CD4-positive, alpha-beta T cell (primary cell): ENCODE measurements at regions not wholly inside any gene's neighbourhood (a gene's known extent, or its start where the extent isn't known, plus 50 kb on each side); places are given as distances from the start of the nearest gene placed in this dataset.
A peak's percentile ranks its signal among the peaks of the same experiment; 100 is the strongest.

ENCODE experiments used
- ATAC-seq: fragments of 200-7000 bp; cut with Tn5 transposase; one replicate; pipeline ENCODE4 v1.10.0; 2022; ENCODE audit warnings: mild to moderate bottlenecking; ENCODE audit not compliant: poor library complexity
- CTCF ChIA-PET: fragments of 350-600 bp; sonication (Branson Sonifier 250); formaldehyde crosslinking; loops from one replicate; lab custom pipeline; 2021; ENCODE audit warnings: antibody characterized with exemption, inconsistent platforms; lab: Charles Lee
- POLR2A ChIA-PET: fragments of 350-600 bp; sonication (Branson Sonifier 250); formaldehyde crosslinking; loops from one replicate; lab custom pipeline; 2021; ENCODE audit warnings: antibody characterized with exemption, inconsistent platforms; lab: Charles Lee
- DNase-seq, 14 experiments: peaks; one replicate each; pipeline ENCODE4 v3.0.0-alpha.2; 2013 to 2020; ENCODE audit warnings: mixed read lengths in 2 of 14
- H3K27ac ChIP-seq, 2 donors: one replicate each; pipeline versions ENCODE4 v1.5.1 to v1.7.0; 2013; ENCODE audit warnings: low read length in 2 of 2, low read depth in 1 of 2, mild to moderate bottlenecking in 1 of 2
- H3K27me3 ChIP-seq, 2 experiments: 1 replicate in 1 of 2; 2 replicates in 1 of 2; pipeline versions ENCODE4 v1.6.1 to v1.7.0; 2013; ENCODE audit warnings: low read length in 2 of 2, control low read depth in 1 of 2, mild to moderate bottlenecking in 1 of 2, moderate library complexity in 1 of 2; ENCODE audit not compliant: insufficient read depth in 2 of 2, control insufficient read depth in 1 of 2
- H3K36me3 ChIP-seq: one replicate; pipeline ENCODE4 v1.6.1; 2013; ENCODE audit warnings: low read length, control low read depth; ENCODE audit not compliant: insufficient read depth
- H3K4me1 ChIP-seq: one replicate; pipeline ENCODE4 v1.6.1; 2013; ENCODE audit warnings: low read length, control low read depth; ENCODE audit not compliant: insufficient read depth
- H3K4me3 ChIP-seq: one replicate; pipeline ENCODE4 v1.5.1; 2013; ENCODE audit warnings: mild to moderate bottlenecking, low read length, moderate library complexity
- H3K9me3 ChIP-seq, 2 experiments: 1 replicate in 1 of 2; 2 replicates in 1 of 2; pipeline versions ENCODE4 v1.6.1 to v1.7.0; 2013; ENCODE audit warnings: low read length in 2 of 2, mild to moderate bottlenecking in 2 of 2, control low read depth in 1 of 2, moderate library complexity in 1 of 2; ENCODE audit not compliant: control insufficient read depth in 1 of 2, insufficient read depth in 1 of 2
- H3K27ac Mint-ChIP-seq: one replicate; pipeline ENCODE4 v1.8.0; 2020; ENCODE audit warnings: mixed read lengths
- H3K27me3 Mint-ChIP-seq: one replicate; pipeline ENCODE4 v1.8.0; 2021; ENCODE audit warnings: mixed read lengths
- H3K36me3 Mint-ChIP-seq: one replicate; pipeline ENCODE4 v1.8.0; 2021; ENCODE audit warnings: low read depth, mixed read lengths
- H3K4me1 Mint-ChIP-seq: one replicate; pipeline ENCODE4 v1.8.0; 2021; ENCODE audit warnings: low read depth, mixed read lengths
- H3K4me3 Mint-ChIP-seq: one replicate; pipeline ENCODE4 v1.8.0; 2020; ENCODE audit warnings: mild to moderate bottlenecking, mixed read lengths
- H3K9me3 Mint-ChIP-seq: one replicate; pipeline ENCODE4 v1.8.0; 2020; ENCODE audit warnings: mixed read lengths
- intact Hi-C, 2 experiments: fragments of 100-400 bp; cut with DNase I in 1 of 2; cut with micrococcal nuclease in 1 of 2; formaldehyde crosslinking; loops; one replicate each; pipeline versions ENCODE4 v1.15.1 to v1.9.0; 2023 to 2025; cut with DNase I, micrococcal nuclease
- TF ChIP-seq, protein P1 (sequence below): fragments of 200-600 bp; IDR thresholded peaks from one replicate; pipeline ENCODE4 v1.8.0; 2022; ENCODE audit warnings: antibody characterized with exemption, mild to moderate bottlenecking

DNA sequence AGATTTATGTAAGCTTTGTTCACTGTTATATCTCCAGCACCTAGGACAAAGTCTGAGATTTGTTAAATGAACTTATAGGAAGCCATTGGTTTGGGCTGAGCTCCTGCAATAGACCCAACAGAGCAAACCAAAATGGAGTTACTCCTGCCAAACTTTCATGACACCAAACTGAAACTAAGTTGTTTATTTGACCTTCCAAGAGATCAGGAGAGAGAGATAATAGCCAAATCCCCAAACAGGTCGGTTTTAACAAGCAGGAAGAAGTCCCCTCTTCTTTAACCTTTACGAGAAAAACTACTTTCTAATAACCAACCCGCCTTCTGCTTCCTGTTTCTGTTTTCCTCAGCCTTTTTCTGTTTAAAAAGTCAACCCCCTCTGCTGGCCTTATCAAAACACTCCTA, 54.9 kb upstream of the ATP12A start:
- no peaks in the 10 kb centered on the region for H3K9me3 Mint-ChIP-seq
- ATAC-seq (no peak), DNase-seq (peak in 3 of 14 experiments; percentile 31 to 59 (median 39))
- H3K9me3 ChIP-seq = peaks cover 0 to 6% of the 10 kb centered on the region in 2 experiments
- intact Hi-C loops = no loop called here
- no peaks in the 10 kb centered on the region for H3K27me3 ChIP-seq
- H3K27ac ChIP-seq = peak overlapping the region in 1 of 2 donors; percentile 73
- peak overlapping the region; percentile 36 for H3K4me3 Mint-ChIP-seq
- no peak overlapping the region for H3K4me3 ChIP-seq
- H3K27ac Mint-ChIP-seq = peak overlapping the region; percentile 73
- TF ChIP-seq, protein P1, sequence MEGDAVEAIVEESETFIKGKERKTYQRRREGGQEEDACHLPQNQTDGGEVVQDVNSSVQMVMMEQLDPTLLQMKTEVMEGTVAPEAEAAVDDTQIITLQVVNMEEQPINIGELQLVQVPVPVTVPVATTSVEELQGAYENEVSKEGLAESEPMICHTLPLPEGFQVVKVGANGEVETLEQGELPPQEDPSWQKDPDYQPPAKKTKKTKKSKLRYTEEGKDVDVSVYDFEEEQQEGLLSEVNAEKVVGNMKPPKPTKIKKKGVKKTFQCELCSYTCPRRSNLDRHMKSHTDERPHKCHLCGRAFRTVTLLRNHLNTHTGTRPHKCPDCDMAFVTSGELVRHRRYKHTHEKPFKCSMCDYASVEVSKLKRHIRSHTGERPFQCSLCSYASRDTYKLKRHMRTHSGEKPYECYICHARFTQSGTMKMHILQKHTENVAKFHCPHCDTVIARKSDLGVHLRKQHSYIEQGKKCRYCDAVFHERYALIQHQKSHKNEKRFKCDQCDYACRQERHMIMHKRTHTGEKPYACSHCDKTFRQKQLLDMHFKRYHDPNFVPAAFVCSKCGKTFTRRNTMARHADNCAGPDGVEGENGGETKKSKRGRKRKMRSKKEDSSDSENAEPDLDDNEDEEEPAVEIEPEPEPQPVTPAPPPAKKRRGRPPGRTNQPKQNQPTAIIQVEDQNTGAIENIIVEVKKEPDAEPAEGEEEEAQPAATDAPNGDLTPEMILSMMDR = no peak
- peaks cover 29% of the 10 kb centered on the region for H3K4me1 Mint-ChIP-seq
- H3K4me1 ChIP-seq = peaks cover 31% of the 10 kb centered on the region
- H3K36me3 Mint-ChIP-seq = no peaks in the 10 kb centered on the region
- CTCF ChIA-PET = no interaction called here
- POLR2A ChIA-PET = interaction anchor here (1.0 kb wide), 1 partner anchor 13 kb away, joined by 5 read pairs; no protein-coding TSS in a partner anchor
- H3K27me3 Mint-ChIP-seq = no peaks in the 10 kb centered on the region
- H3K36me3 ChIP-seq = no peaks in the 10 kb centered on the region

DNA sequence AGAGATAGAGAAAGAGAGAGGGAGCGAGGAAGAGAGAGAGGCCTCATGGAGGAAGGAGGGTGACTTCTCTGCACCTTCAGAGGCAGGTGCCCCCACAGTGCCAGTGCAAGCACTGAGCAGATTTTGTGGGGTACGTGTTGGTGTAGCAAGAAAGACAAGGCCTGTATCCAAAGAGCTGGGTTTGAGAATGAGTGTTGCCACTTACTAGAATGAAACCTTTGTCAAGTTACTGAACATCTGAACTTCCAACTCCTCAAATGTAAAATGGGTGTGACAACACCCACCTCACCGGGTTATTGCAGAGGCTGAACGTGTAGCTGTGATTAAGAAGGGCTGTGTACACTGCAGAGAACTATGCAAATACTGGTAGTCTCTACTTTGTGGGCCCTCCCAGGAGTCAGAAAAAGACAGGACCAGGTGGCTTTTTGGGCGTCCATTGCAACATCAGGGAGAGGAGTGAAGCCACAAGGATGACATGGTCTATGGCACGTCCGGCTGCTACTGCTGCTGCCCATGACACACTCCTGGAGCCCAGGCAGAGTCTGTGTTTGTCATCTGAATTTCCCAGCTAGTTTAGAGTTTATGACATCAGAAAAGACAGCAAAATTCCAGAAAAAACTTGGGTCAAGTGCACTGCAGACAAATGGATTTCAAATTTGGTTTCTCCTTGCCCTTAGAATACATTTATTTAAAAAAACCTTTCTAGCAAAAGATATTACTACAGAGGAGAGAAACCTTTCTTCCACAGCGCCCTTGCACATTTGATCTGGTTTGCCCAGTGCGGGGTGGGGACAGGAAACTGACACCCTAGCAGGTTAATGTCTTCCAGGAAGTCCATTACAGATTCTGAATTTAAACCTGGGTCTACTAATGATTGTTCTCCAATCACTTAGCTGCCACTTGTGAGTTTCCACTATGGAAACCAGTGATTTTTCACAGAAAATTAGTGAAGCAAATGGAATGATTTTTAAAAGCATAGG, 54.0 kb upstream of the ATP12A start:
- CTCF ChIA-PET = no interaction called here
- DNase-seq (peak in 9 of 14 experiments; percentile 15 to 72 (median 35)), ATAC-seq (peak; percentile 51)

DNA sequence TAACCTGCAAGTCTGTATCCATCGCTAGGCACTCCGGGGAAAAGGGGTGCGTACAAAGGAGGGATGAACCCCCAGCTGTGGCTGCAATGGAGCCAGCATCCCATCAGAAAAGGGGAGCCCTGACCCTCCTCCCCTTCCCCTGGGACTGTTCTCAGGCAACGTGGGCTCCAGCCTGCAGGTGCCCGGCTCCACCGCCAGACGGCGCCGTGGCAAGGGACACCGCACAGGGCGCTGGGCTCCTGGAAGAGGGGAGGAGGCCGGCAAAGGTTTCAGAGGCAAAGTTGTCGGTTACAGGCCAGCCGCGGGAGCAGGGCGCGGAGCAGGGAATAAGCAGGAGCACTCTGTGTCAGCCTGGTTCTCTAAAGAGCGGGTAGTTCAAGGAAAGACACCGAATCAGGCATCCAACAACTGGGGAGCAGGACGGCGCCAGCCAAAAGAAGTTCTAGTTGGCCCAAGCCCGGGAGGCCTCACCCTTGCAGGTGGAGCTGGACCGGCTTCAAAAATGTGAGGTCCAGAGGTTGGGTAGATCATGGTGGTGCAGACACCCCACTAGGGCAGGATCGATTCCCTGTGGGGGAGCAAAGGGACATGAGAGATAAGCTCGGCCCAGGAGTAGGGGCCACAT, 53.0 kb upstream of the ATP12A start:
- H3K4me3 ChIP-seq = no peak overlapping the region
- no peaks in the 10 kb centered on the region for H3K27me3 Mint-ChIP-seq
- intact Hi-C loops = no loop called here
- H3K27ac ChIP-seq = no peak overlapping the region
- H3K9me3 ChIP-seq = peaks cover 0 to 6% of the 10 kb centered on the region in 2 experiments
- POLR2A ChIA-PET = interaction anchor here (0.9 to 2.0 kb wide), 2 partner anchors 9 to 20 kb away, joined by 3 to 5 read pairs; no protein-coding TSS in a partner anchor
- H3K27me3 ChIP-seq = no peaks in the 10 kb centered on the region
- CTCF ChIA-PET = no interaction called here
- H3K4me3 Mint-ChIP-seq = no peak overlapping the region
- TF ChIP-seq, protein P1 = no peak
- no peaks in the 10 kb centered on the region for H3K36me3 ChIP-seq
- no peaks in the 10 kb centered on the region for H3K9me3 Mint-ChIP-seq
- no peak for ATAC-seq
- no peaks in the 10 kb centered on the region for H3K36me3 Mint-ChIP-seq
- no peak for DNase-seq
- peaks cover 29% of the 10 kb centered on the region for H3K4me1 Mint-ChIP-seq
- H3K4me1 ChIP-seq = peaks cover 31% of the 10 kb centered on the region
- H3K27ac Mint-ChIP-seq = no peak overlapping the region

More for the DNA sequence above, 54.0 kb upstream of the ATP12A start:
- H3K36me3 Mint-ChIP-seq = no peaks in the 10 kb centered on the region
- peak overlapping the region; percentile 73 for H3K27ac Mint-ChIP-seq
- POLR2A ChIA-PET = interaction anchor here (0.6 to 2.0 kb wide), 3 partner anchors 8 to 36 kb away, joined by 3 to 5 read pairs (median 5); no protein-coding TSS in a partner anchor
- H3K4me1 Mint-ChIP-seq = peaks cover 29% of the 10 kb centered on the region
- no peak overlapping the region for H3K4me3 ChIP-seq
- no peaks in the 10 kb centered on the region for H3K36me3 ChIP-seq
- no peaks in the 10 kb centered on the region for H3K27me3 Mint-ChIP-seq
- peaks cover 0 to 6% of the 10 kb centered on the region in 2 experiments for H3K9me3 ChIP-seq
- peak overlapping the region; percentile 33 to 73 for H3K27ac ChIP-seq
- intact Hi-C loops = no loop called here
- H3K9me3 Mint-ChIP-seq = no peaks in the 10 kb centered on the region
- TF ChIP-seq, protein P1 = no peak
- H3K4me1 ChIP-seq = peaks cover 31% of the 10 kb centered on the region
- peak overlapping the region; percentile 47 for H3K4me3 Mint-ChIP-seq
- H3K27me3 ChIP-seq = no peaks in the 10 kb centered on the region
